Suprapubic skin (tissue), 4 donors: ENCODE measurements at regions not wholly inside any gene's neighbourhood (a gene's known extent, or its start where the extent isn't known, plus 50 kb on each side); places are given as distances from the start of the nearest gene placed in this dataset.

Source experiments
- DNase-seq, 2 donors: peaks; one replicate each; pipeline ENCODE4 v3.0.0-alpha.2; 2019; ENCODE audit warnings: low spot score in 2 of 2
- H3K27ac ChIP-seq: fragments of 200-600 bp; sonication (generic); one replicate; pipeline ENCODE4 v1.5.1; 2019
- H3K27me3 ChIP-seq: fragments of 200-600 bp; sonication (generic); one replicate; pipeline ENCODE4 v1.5.1; 2019
- H3K36me3 ChIP-seq: fragments of 200-600 bp; sonication (generic); one replicate; pipeline ENCODE4 v1.5.1; 2019
- H3K4me1 ChIP-seq: fragments of 200-600 bp; sonication (generic); one replicate; pipeline ENCODE4 v1.5.1; 2019
- H3K4me3 ChIP-seq: fragments of 200-600 bp; sonication (generic); one replicate; pipeline ENCODE4 v1.5.1; 2019; ENCODE audit warnings: mild to moderate bottlenecking
- H3K9me3 ChIP-seq: fragments of 200-600 bp; sonication (generic); one replicate; pipeline ENCODE4 v1.5.1; 2019
- EP300 ChIP-seq: sonication (generic); formaldehyde crosslinking; IDR thresholded peaks from one replicate; pipeline ENCODE4 v1.6.1; 2017; ENCODE audit warnings: antibody characterized with exemption
- POLR2A ChIP-seq, 2 donors: fragments of 450-650 bp; IDR thresholded peaks; one replicate each; pipeline ENCODE4 v1.6.1; 2017; ENCODE audit warnings: antibody characterized with exemption in 2 of 2, mild to moderate bottlenecking in 2 of 2, moderate library complexity in 2 of 2
- POLR2AphosphoS5 ChIP-seq, 3 donors: sonication (generic); formaldehyde crosslinking; IDR thresholded peaks; one replicate each; pipeline ENCODE4 v1.6.1; 2017; ENCODE audit warnings: antibody characterized with exemption in 3 of 3
- WGBS: methylation state at CpG from one replicate; pipeline ENCODE4 v1.1.5; 2018; 5-methylcytosine and 5-hydroxymethylcytosine counted together
- TF ChIP-seq, protein P1 (sequence below), 2 donors: fragments of 200-600 bp in 1 of 2; fragments of 450-650 bp in 1 of 2; sonication (generic) in 1 of 2; IDR thresholded peaks; one replicate each; pipeline ENCODE4 v1.5.1; 2016 to 2019; ENCODE audit warnings: antibody characterized with exemption in 2 of 2, mild to moderate bottlenecking in 1 of 2, moderate library complexity in 1 of 2

DNA sequence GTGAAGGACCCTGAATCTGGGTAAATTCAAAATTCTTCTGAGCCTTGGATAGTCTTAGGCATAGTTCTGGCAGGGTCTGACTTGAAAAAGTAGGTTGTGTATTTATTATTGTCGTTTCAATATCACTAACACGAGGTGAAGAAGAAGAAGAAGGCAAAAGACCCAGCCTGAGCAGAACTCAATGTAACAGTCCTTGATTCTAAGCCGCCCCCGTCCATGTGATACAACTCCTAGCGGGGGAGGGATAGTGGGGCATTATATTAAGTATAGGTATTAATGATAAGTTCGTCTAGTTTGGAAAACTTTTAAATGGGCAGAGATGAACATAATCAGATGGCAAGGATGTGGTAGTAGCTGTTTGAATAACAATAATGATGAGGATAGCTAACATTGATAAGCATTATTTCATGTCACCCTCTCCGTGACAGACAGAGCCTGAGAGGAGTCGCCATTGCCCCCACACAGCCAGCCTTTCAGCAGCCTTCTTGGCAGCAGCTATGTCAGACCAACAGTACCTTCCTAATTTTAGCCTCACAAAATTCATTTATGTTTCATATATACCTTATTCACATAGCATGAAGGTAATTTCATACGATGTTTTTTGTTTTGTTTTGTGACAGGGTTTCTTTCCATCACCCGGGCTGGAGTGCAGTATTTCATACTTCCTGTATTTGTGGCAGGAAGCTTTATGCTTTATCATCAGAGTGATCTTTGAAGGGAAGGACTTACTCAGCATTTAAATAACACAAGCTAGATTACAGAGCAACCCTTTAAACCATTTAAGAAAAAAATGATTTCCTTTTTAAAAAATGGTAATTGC, 64.4 kb upstream of the NPAS1 start:
- WGBS: 56% methylated on average over 10 of the region's 10 CpGs
- DNase-seq: no peak

DNA sequence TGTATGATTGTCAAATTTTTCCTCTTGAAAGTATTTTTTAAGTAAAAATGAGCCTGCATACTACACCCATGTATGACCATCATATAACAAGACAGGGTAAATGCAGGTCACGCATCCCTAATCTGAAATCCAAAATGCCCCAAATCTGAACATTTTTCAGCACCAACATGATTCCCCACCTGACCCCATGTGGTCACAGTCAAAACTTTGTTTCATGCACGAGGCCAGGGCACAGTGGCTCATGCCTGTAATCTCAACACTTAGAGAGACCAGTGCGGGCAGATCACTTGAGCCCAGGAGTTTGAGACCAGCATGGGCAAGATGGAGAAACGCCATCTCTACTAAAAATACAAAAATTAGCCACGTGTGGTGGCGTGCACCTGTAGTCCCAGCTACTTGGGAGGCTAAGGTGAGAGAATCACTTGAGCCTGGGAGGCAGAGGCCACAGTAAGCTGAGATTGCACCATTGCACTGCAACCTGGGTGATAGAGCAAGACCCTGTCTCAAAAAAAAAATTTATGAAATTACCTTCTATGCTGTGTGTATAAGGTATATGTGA, 63.7 kb upstream of the NPAS1 start:
- H3K9me3 ChIP-seq: no peaks in the 10 kb centered on the region
- peaks cover 42% of the 10 kb centered on the region for H3K4me1 ChIP-seq
- no peaks in the 10 kb centered on the region for H3K27me3 ChIP-seq
- H3K36me3 ChIP-seq: peaks cover 2% of the 10 kb centered on the region
- H3K4me3 ChIP-seq: no peak overlapping the region
- TF ChIP-seq, protein P1, sequence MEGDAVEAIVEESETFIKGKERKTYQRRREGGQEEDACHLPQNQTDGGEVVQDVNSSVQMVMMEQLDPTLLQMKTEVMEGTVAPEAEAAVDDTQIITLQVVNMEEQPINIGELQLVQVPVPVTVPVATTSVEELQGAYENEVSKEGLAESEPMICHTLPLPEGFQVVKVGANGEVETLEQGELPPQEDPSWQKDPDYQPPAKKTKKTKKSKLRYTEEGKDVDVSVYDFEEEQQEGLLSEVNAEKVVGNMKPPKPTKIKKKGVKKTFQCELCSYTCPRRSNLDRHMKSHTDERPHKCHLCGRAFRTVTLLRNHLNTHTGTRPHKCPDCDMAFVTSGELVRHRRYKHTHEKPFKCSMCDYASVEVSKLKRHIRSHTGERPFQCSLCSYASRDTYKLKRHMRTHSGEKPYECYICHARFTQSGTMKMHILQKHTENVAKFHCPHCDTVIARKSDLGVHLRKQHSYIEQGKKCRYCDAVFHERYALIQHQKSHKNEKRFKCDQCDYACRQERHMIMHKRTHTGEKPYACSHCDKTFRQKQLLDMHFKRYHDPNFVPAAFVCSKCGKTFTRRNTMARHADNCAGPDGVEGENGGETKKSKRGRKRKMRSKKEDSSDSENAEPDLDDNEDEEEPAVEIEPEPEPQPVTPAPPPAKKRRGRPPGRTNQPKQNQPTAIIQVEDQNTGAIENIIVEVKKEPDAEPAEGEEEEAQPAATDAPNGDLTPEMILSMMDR (IDR thresholded peaks at IDR 0.05): no peak
- TF ChIP-seq POLR2AphosphoS5 (IDR thresholded peaks at IDR 0.05) (no peak), POLR2A (IDR thresholded peaks at IDR 0.05) (no peak), EP300 (no peak)
- no peak for DNase-seq
- no peak overlapping the region for H3K27ac ChIP-seq
- 82% methylated on average over 6 of the region's 6 CpGs for WGBS

More for the DNA sequence above, 64.4 kb upstream of the NPAS1 start:
- peaks cover 49% of the 10 kb centered on the region for H3K4me1 ChIP-seq
- H3K9me3 ChIP-seq: no peaks in the 10 kb centered on the region
- H3K4me3 ChIP-seq: peak overlapping the region; percentile 1
- H3K27ac ChIP-seq: peak overlapping the region; percentile 35
- TF ChIP-seq POLR2A (IDR thresholded peaks at IDR 0.05) (no peak), EP300 (no peak)
- no peaks in the 10 kb centered on the region for H3K27me3 ChIP-seq
- H3K36me3 ChIP-seq: peaks cover 2% of the 10 kb centered on the region

DNA sequence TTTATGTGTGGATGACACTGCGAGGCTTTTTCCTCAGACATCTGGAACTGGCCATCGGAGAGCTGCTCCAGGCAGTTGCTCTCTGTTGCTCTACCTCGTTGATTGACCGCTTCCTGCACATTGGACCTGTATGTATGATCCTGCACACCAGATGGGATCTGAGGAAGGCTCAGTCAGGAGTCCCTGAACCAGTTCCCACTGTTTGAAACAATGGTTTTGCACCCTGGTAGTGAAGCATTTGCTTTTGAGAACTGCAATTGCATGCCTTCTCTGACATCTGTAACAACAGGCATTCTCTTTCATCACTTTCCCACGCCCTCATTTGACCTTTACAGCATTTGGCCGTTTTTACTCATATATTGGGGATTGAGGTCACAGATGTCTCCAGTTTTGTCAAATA, 61.1 kb upstream of the NPAS1 start:
- no peak for DNase-seq
- H3K27ac ChIP-seq: no peak overlapping the region
- no peak overlapping the region for H3K4me3 ChIP-seq
- TF ChIP-seq EP300: no peak
- TF ChIP-seq, protein P1 (IDR thresholded peaks at IDR 0.05): no peak
- TF ChIP-seq POLR2AphosphoS5 (IDR thresholded peaks at IDR 0.05): no peak
- no peak for TF ChIP-seq POLR2A (IDR thresholded peaks at IDR 0.05)
- H3K36me3 ChIP-seq: peaks cover 2% of the 10 kb centered on the region
- no peaks in the 10 kb centered on the region for H3K27me3 ChIP-seq
- H3K9me3 ChIP-seq: no peaks in the 10 kb centered on the region
- H3K4me1 ChIP-seq: peaks cover 34% of the 10 kb centered on the region
- WGBS: 53% methylated on average over 6 of the region's 6 CpGs

DNA sequence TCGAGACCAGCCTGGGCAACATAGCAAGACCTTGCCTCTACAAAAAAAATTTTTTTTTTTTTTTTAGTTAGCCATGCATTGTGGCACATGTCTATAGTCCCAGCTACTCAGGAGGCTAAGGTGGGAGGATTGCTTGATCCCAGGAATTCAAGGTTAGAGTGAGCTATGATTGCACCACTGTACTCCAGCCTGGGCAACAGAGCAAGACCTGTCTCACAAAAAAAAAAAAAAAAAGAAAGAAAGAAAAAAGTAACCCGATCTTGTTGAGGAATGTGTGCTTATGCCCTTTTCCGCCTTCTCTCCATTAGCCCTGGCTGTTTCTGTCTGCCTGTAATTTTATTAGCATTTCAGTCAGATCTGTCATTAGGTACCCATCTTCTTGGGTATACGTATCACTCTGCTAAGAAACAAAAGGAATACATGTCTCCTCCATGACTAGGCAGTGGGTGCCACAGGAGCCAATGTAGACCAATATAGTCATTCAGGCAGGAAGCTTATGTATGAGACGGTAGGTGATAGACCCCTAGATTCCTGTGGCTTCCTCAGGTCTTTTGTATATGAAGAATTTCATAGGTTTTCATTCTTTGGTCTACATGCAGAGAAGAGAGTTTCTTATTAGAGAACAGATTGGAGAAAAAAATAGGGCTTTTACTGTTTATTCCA, 59.6 kb upstream of the NPAS1 start:
- WGBS: 98% methylated on average over 5 of the region's 5 CpGs

DNA sequence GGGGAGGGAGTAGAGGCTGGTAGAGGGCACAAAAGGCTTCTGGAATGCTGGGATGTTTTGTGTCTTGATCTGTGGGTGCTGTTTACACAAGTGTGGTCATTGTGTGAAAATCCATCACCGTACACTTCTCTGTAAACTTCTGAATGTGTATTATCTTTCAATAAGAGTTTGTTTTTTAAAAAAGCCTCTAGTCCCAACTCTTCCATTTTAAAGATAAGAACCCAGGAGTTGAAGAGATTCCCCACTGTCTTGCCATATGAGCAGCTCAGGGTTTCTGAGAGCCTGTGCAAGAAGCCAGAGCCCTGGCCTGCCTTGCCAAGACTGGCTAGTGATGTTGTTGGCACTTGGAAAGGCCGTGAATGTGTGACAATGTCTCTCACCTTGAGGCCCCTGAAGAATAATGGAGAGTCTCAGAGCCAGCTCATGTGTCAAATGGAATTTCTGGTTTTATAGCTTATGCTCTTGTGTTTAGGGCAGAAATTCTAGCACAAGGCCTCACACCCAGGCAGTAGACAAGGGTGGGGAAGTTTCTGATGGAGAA, 57.5 kb upstream of the NPAS1 start:
- TF ChIP-seq EP300: no peak
- TF ChIP-seq POLR2A (IDR thresholded peaks at IDR 0.05): no peak
- TF ChIP-seq, protein P1 (IDR thresholded peaks at IDR 0.05): no peak
- 88% methylated on average over 2 of the region's 2 CpGs for WGBS
- no peak for DNase-seq
- Histone ChIP-seq H3K27ac (peak overlapping the region; percentile 15), H3K4me1 (peaks cover 18% of the 10 kb centered on the region), H3K4me3 (no peak overlapping the region), H3K27me3 (no peaks in the 10 kb centered on the region), H3K9me3 (no peaks in the 10 kb centered on the region), H3K36me3 (no peaks in the 10 kb centered on the region)

More for the DNA sequence above, 59.6 kb upstream of the NPAS1 start:
- Histone ChIP-seq H3K9me3 (no peaks in the 10 kb centered on the region), H3K36me3 (no peaks in the 10 kb centered on the region), H3K4me1 (peaks cover 22% of the 10 kb centered on the region), H3K27me3 (no peaks in the 10 kb centered on the region), H3K4me3 (no peak overlapping the region), H3K27ac (no peak overlapping the region)
- no peak for DNase-seq
- no peak for TF ChIP-seq POLR2AphosphoS5 (IDR thresholded peaks at IDR 0.05)
- TF ChIP-seq EP300: no peak
- no peak for TF ChIP-seq POLR2A (IDR thresholded peaks at IDR 0.05)
- TF ChIP-seq, protein P1 (IDR thresholded peaks at IDR 0.05): no peak
